Urinary bladder (tissue), 3 donors: ENCODE measurements at regions not wholly inside any gene's neighbourhood (a gene's known extent, or its start where the extent isn't known, plus 50 kb on each side); places are given as distances from the start of the nearest gene placed in this dataset.

ENCODE experiments used
- DNase-seq: peaks from one replicate; pipeline ENCODE4 v3.0.0-alpha.2; 2015; ENCODE audit errors: extremely low spot score
- H3K27ac ChIP-seq: one replicate; pipeline ENCODE4 v1.5.1; 2013; ENCODE audit warnings: low read depth, mild to moderate bottlenecking, moderate library complexity
- H3K36me3 ChIP-seq: one replicate; pipeline ENCODE4 v1.6.1; 2013; ENCODE audit warnings: mild to moderate bottlenecking, moderate library complexity; ENCODE audit not compliant: insufficient read depth
- H3K4me1 ChIP-seq: one replicate; pipeline ENCODE4 v1.6.1; 2013; ENCODE audit warnings: mild to moderate bottlenecking, moderate library complexity; ENCODE audit not compliant: insufficient read depth
- H3K4me3 ChIP-seq: one replicate; pipeline ENCODE4 v1.5.1; 2013; ENCODE audit warnings: low read depth, low read length
- WGBS: extraction: QIAGEN DNeasy Blood & Tissue Kit; methylation state at CpG from one replicate; pipeline ENCODE4 v1.1.7; 2013; 5-methylcytosine and 5-hydroxymethylcytosine counted together
- donor health status: healthy with polysubstance abuse.
- donor health status: healthy.

DNA sequence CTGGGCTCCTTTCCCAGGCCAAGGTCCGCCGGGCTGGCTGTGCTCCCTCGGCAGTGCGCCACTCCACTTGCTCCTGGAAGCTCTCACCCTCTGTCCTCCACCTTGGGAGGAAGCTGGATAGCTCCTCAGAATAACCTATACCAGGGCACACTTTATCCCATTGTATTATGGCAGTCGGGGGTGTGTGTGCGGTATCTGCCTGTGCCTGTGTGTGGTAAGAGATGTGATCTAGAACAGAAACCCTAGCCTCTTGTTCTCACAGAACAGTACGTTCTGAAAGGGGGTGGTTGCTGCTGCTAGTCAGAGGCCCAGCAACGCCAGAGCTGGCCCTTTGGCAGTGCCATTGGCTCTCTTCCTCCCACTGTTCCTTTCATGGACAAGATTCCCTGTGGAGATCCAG is 168.4 kb downstream of the TBXT start:
- DNase-seq: no peak
- 88% methylated on average over 8 of the region's 8 CpGs for WGBS
- Histone ChIP-seq H3K27ac (no peak overlapping the region), H3K36me3 (no peaks in the 10 kb centered on the region), H3K4me1 (no peaks in the 10 kb centered on the region), H3K4me3 (no peak overlapping the region)

GRCh38 chr6:165998072-165998471 is 169.6 kb downstream of the TBXT start:
- Histone ChIP-seq H3K27ac (no peak overlapping the region), H3K36me3 (no peaks in the 10 kb centered on the region), H3K4me3 (no peak overlapping the region), H3K4me1 (no peaks in the 10 kb centered on the region)
- WGBS: 71% methylated on average over 3 of the region's 3 CpGs
- no peak for DNase-seq

DNA sequence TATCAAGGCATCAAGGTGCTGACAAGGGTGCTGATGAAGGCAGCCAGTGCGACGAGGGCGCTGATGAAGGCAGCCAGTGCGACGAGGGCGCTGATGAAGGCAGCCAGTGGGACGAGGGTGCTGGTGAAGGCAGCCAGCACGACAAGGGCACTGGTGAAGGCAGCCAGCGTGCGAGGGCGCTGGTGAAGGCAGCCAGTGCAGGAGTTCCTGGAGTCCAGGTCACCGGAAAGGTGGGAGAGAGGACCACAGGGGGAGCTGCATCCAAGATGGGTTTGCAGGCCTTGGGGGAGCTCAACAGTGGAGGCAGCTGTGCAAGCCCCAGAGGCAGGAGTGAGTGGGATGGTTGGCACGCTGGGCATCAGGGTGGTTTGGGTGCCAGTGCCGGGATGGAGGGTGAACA is 176.3 kb downstream of the TBXT start:
- no peak for DNase-seq
- Histone ChIP-seq H3K27ac (no peak overlapping the region), H3K4me1 (no peaks in the 10 kb centered on the region), H3K4me3 (no peak overlapping the region), H3K36me3 (no peaks in the 10 kb centered on the region)
- 84% methylated on average over 14 of the region's 14 CpGs for WGBS

DNA sequence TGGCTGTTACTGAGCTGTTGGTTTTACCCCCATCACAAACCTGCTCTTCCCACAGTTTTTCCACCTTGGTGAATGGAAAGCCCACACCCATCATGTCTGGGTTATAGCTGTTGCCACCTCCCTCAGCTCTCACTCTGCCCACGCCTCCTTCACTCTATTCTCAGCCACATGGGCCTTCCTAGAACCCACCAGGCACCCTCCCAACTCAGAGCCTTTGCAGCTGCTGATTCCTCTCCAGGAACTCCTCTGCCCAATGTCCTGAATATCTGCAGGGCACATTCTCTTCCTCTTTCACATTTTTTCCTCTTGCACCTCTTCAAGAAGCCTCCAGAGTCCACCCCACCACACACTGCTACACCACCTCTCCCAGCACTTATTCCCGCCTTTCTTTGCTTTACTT is 177.4 kb downstream of the TBXT start:
- H3K4me3 ChIP-seq: no peak overlapping the region
- no peak overlapping the region for H3K27ac ChIP-seq
- H3K36me3 ChIP-seq: no peaks in the 10 kb centered on the region
- no peaks in the 10 kb centered on the region for H3K4me1 ChIP-seq
- 78% methylated on average over 2 of the region's 2 CpGs for WGBS
- no peak for DNase-seq

DNA sequence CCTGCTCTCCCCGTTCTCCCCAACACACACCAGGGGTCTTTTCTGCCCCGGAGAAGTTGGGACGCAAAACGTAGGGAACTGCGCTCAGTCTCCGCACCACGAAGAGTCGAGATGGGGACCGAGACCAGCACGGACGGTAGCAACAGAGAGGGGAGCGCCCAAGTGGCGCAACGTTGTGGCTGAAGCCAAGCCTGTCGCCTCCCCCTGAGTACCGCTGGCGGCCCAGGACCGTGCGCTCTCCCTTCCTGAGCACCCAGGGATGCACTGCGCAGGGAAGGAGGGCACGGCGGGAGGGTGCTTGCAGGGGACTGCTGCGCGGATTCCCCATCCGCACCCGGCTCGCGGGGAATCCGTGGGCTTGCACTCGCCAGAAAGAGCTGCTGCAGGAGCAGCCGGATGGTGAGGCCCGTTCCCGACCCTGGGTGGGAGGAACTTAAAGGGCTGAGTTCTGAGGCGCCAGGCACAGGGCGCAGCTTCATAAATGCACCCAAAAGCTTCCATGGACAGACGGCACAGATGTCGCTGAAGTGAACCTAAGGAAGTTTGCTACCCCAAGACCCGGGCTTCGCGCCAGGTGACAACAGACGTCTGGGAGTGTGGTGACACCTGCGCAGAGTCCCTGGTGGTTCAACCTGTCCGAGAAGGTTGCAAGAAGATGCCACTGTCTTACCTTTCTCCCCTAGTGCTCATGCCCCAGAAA is 178.7 kb downstream of the TBXT start:
- no peaks in the 10 kb centered on the region for H3K36me3 ChIP-seq
- WGBS: 3% methylated on average over 43 of the region's 43 CpGs
- H3K4me1 ChIP-seq: no peaks in the 10 kb centered on the region
- DNase-seq: no peak
- H3K4me3 ChIP-seq: no peak overlapping the region
- no peak overlapping the region for H3K27ac ChIP-seq

GRCh38 chr6:165988302-165988756 is 179.3 kb downstream of the TBXT start:
- DNase-seq: no peak
- Histone ChIP-seq H3K27ac (no peak overlapping the region), H3K36me3 (no peaks in the 10 kb centered on the region), H3K4me1 (no peaks in the 10 kb centered on the region), H3K4me3 (peak overlapping the region; percentile 23)
- WGBS: 1% methylated on average over 29 of the region's 29 CpGs

DNA sequence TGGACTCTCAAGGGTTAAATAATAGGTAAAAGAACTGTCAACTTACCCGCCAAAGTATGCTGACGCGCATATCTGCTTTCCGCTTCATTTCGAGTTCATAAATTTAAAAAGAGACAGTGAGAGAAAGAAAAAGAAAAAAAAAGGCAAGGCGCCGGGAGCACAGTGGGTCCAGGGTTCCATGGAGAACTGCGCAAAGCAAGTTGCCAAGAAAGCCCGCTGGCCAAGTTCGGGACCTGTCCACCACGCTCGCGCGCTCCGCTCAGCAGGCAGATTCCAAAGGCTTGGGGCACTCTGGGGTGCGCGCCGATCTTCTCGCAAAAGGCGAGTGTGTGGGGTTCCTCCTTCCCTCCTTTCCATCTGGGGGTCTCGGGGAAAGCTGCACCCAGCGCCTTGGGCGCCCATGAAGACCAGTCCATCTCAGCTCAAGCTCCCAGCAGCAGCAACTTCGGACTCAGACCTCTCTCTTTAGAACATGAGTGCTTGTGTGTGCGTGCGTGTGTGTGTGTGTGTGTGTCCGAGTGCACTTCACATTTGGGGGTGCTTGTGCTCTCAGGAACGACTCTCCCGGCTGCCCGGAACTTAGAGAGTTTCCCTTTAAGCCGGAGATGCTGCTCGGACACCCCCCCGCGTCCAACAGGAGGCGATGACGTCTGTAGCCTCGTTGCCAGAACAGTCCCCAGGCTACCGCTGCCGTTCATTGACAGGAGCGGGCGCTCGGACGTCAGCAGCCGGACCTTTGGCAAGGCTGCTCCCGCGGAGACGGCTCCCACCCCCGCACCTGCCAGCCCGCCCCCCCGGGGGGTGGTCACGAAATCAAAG is 180.0 kb downstream of the TBXT start:
- no peaks in the 10 kb centered on the region for H3K36me3 ChIP-seq
- peak overlapping the region; percentile 23 for H3K4me3 ChIP-seq
- no peak overlapping the region for H3K27ac ChIP-seq
- WGBS: under 1% methylated on average over 51 of the region's 51 CpGs
- no peak for DNase-seq
- H3K4me1 ChIP-seq: no peaks in the 10 kb centered on the region

- DNase-seq: no peak
- 1% methylated on average over 27 of the region's 27 CpGs for WGBS
- Histone ChIP-seq H3K27ac (no peak overlapping the region), H3K4me1 (no peaks in the 10 kb centered on the region), H3K36me3 (no peaks in the 10 kb centered on the region), H3K4me3 (no peak overlapping the region)
Measured at GRCh38 chr6:165986914-165987482, 180.7 kb downstream of the TBXT start.

GRCh38 chr6:165986311-165986913 is 181.2 kb downstream of the TBXT start:
- H3K4me1 ChIP-seq: no peaks in the 10 kb centered on the region
- H3K36me3 ChIP-seq: no peaks in the 10 kb centered on the region
- WGBS: 2% methylated on average over 8 of the region's 8 CpGs
- no peak for DNase-seq
- H3K4me3 ChIP-seq: no peak overlapping the region
- no peak overlapping the region for H3K27ac ChIP-seq

GRCh38 chr6:165985806-165986299 is 181.8 kb downstream of the TBXT start:
- no peak for DNase-seq
- no peak overlapping the region for H3K27ac ChIP-seq
- no peaks in the 10 kb centered on the region for H3K36me3 ChIP-seq
- no peaks in the 10 kb centered on the region for H3K4me1 ChIP-seq
- 17% methylated on average over 14 of the region's 14 CpGs for WGBS
- no peak overlapping the region for H3K4me3 ChIP-seq

DNA sequence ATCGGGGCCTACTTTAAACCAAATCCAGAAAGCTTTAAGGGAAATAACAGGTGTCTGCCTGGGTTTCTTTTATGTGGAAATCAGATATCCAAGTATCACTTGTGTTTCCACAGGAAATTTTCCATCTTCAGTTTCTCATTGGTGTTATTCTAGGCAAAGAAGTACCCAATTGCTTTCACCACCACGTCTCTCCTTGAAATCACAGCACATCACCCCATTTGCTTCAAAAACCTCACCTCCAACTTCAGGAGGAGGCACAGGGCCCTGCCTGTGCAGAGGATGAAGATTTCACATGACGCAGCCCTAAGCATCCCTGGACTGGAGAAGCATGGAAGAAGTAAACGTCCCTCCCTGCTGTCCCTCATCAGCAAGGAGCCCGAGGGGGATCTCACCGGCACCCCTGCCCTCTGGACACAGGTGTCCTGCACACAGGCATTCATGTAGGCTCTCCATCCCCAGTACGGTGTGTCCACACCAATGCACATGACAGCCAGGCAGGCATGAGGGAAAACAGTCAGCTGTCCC is 182.3 kb downstream of the TBXT start:
- Histone ChIP-seq H3K4me1 (no peaks in the 10 kb centered on the region), H3K4me3 (no peak overlapping the region), H3K27ac (no peak overlapping the region), H3K36me3 (no peaks in the 10 kb centered on the region)
- WGBS: 58% methylated on average over 7 of the region's 7 CpGs
- no peak for DNase-seq

DNA sequence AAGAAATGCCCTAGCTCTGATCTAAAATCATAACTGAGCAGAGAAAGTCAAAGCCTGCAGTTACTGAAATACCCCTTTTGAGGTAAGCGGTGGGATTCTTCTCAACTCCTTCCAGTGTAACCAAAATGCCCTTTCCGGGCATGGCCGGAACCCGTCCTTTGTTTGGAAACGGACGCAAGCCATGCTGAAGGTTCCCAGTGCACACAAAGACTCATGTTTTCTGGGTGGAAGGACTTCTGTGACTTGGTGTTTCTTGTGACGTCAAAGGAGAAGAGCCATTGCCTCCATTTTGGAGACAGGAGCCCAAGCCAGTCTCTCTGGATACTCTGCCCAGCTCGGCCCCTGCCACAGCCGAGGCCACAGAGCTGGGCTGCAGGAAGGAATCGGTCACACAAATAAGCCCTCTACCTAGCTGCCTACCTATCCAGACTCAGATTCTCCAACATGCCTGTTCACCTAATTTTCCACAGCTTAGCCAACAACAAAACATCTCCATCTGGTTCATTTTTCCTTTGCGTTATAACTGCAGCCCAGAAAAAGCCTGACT is 182.8 kb downstream of the TBXT start:
- Histone ChIP-seq H3K4me1 (no peaks in the 10 kb centered on the region), H3K36me3 (no peaks in the 10 kb centered on the region), H3K27ac (no peak overlapping the region), H3K4me3 (no peak overlapping the region)
- WGBS: 87% methylated on average over 11 of the region's 11 CpGs
- no peak for DNase-seq
